Stomach (tissue), 4 donors: ENCODE measurements at regions not wholly inside any gene's neighbourhood (a gene's known extent, or its start where the extent isn't known, plus 50 kb on each side); places are given as distances from the start of the nearest gene placed in this dataset.

Experiments used
- POLR2A ChIP-seq, 4 donors: fragments of 450-650 bp; IDR thresholded peaks; one replicate each; pipeline ENCODE4 v1.6.1; 2016; ENCODE audit warnings: antibody characterized with exemption in 4 of 4, control low read depth in 2 of 4, mild to moderate bottlenecking in 1 of 4, moderate library complexity in 1 of 4
- POLR2AphosphoS5 ChIP-seq, 3 donors: sonication (generic); formaldehyde crosslinking; IDR thresholded peaks; one replicate each; pipeline ENCODE4 v1.6.1; 2016; ENCODE audit warnings: antibody characterized with exemption in 3 of 3
- TF ChIP-seq, protein P1 (sequence below), 7 experiments: fragments of 450-650 bp in 4 of 7; fragments of 200-600 bp in 3 of 7; sonication (generic) in 3 of 7; IDR thresholded peaks; one replicate each; pipeline ENCODE4 v1.5.1; 2016 to 2019; ENCODE audit warnings: antibody characterized with exemption in 7 of 7, control low read depth in 2 of 7, mild to moderate bottlenecking in 1 of 7

DNA sequence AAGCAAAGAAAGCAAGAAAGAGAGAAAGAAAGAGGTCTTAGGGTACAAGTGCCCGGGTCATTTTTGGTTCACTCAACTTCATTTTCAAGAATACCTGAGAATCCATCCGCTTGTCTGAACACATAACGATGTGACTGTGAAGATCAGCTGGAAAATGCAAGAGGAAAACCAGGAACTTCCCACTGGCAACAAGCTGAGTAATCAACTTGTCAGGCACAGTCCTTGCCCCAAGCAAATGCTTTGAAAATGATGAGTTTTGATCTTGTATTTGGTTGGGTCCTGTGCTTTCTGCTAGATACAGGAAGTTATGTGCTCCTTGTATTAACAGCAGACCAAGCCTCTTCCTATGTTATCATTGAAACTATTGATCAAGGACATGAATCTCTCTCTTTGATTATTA is 239.1 kb downstream of the ASMT start:
- TF ChIP-seq POLR2AphosphoS5 (IDR thresholded peaks at IDR 0.05) (no peak), POLR2A (IDR thresholded peaks at IDR 0.05) (no peak)
- TF ChIP-seq, protein P1, sequence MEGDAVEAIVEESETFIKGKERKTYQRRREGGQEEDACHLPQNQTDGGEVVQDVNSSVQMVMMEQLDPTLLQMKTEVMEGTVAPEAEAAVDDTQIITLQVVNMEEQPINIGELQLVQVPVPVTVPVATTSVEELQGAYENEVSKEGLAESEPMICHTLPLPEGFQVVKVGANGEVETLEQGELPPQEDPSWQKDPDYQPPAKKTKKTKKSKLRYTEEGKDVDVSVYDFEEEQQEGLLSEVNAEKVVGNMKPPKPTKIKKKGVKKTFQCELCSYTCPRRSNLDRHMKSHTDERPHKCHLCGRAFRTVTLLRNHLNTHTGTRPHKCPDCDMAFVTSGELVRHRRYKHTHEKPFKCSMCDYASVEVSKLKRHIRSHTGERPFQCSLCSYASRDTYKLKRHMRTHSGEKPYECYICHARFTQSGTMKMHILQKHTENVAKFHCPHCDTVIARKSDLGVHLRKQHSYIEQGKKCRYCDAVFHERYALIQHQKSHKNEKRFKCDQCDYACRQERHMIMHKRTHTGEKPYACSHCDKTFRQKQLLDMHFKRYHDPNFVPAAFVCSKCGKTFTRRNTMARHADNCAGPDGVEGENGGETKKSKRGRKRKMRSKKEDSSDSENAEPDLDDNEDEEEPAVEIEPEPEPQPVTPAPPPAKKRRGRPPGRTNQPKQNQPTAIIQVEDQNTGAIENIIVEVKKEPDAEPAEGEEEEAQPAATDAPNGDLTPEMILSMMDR (IDR thresholded peaks at IDR 0.05) = no peak
